Esophagus muscularis mucosa (tissue), 4 donors: ENCODE measurements at regions not wholly inside any gene's neighbourhood (a gene's known extent, or its start where the extent isn't known, plus 50 kb on each side); places are given as distances from the start of the nearest gene placed in this dataset.

Experiments used
- DNase-seq: peaks from one replicate; pipeline ENCODE4 v3.0.0-alpha.2; 2017; ENCODE audit errors: extremely low spot score
- H3K27ac ChIP-seq, 4 donors: fragments of 200-600 bp; sonication (generic); replicated peaks in 1 of 4; 1 replicate in 3 of 4; 2 replicates in 1 of 4; pipeline ENCODE4 v1.5.1; 2016 to 2019; ENCODE audit warnings: mild to moderate bottlenecking in 1 of 4
- H3K27me3 ChIP-seq, 4 donors: fragments of 200-600 bp; sonication (generic); one replicate each; pipeline versions ENCODE4 v1.5.1 to v1.6.0; 2016 to 2019
- H3K36me3 ChIP-seq, 4 donors: fragments of 200-600 bp; sonication (generic); one replicate each; pipeline ENCODE4 v1.5.1; 2016 to 2019
- H3K4me1 ChIP-seq, 4 donors: fragments of 200-600 bp; sonication (generic); one replicate each; pipeline ENCODE4 v1.5.1; 2016 to 2019
- H3K4me3 ChIP-seq, 4 donors: fragments of 200-600 bp; sonication (generic); 1 replicate in 2 of 4; 2 replicates in 2 of 4; pipeline ENCODE4 v1.5.1; 2016 to 2019; ENCODE audit warnings: mild to moderate bottlenecking in 4 of 4, moderate library complexity in 1 of 4
- H3K9me3 ChIP-seq, 4 donors: fragments of 200-600 bp; sonication (generic); 1 replicate in 3 of 4; 2 replicates in 1 of 4; pipeline ENCODE4 v1.5.1; 2016 to 2019
- CTCF ChIP-seq, 3 experiments: fragments of 200-600 bp in 2 of 3; fragments of 450-650 bp in 1 of 3; sonication (generic) in 2 of 3; IDR thresholded peaks; one replicate each; pipeline ENCODE4 v1.5.1; 2017 to 2019; ENCODE audit warnings: antibody characterized with exemption in 3 of 3, mild to moderate bottlenecking in 2 of 3, moderate library complexity in 1 of 3
- EP300 ChIP-seq: sonication (generic); formaldehyde crosslinking; IDR thresholded peaks from one replicate; pipeline ENCODE4 v1.6.1; 2017; ENCODE audit warnings: antibody characterized with exemption
- POLR2A ChIP-seq: fragments of 450-650 bp; IDR thresholded peaks from one replicate; pipeline ENCODE4 v1.6.1; 2017; ENCODE audit warnings: antibody characterized with exemption, moderate library complexity, mild to moderate bottlenecking, low read depth
- POLR2AphosphoS5 ChIP-seq, 2 donors: sonication (generic); formaldehyde crosslinking; IDR thresholded peaks; one replicate each; pipeline ENCODE4 v1.6.1; 2017; ENCODE audit warnings: antibody characterized with exemption in 2 of 2
- WGBS: methylation state at CpG from one replicate; pipeline ENCODE4 v1.1.5; 2018; 5-methylcytosine and 5-hydroxymethylcytosine counted together
- intact Hi-C: fragments of 100-400 bp; cut with DNase I; formaldehyde crosslinking; loops from one replicate; pipeline ENCODE4 v1.15.1; 2023

- TF ChIP-seq POLR2A = no peak
- TF ChIP-seq EP300 = no peak
- TF ChIP-seq CTCF (IDR thresholded peaks at IDR 0.05) = no peak
- TF ChIP-seq POLR2AphosphoS5 (IDR thresholded peaks at IDR 0.05) = no peak
- H3K27me3 ChIP-seq = no peaks in the 10 kb centered on the region
- peaks cover 0 to 19% (median 15%) of the 10 kb centered on the region in 4 donors for H3K9me3 ChIP-seq
- H3K4me3 ChIP-seq = no peak overlapping the region
- no peaks in the 10 kb centered on the region for H3K36me3 ChIP-seq
- intact Hi-C loops = no loop called here
- no peaks in the 10 kb centered on the region for H3K4me1 ChIP-seq
- no peak for DNase-seq
- H3K27ac ChIP-seq = no peak overlapping the region
- WGBS = 82% methylated on average over 2 of the region's 2 CpGs
Observed at GRCh38 chr10:8246548-8246947, 192.1 kb downstream of the GATA3 start.

- WGBS = 94% methylated on average over 2 of the region's 2 CpGs
- no peak for TF ChIP-seq POLR2A
- TF ChIP-seq CTCF (IDR thresholded peaks at IDR 0.05) = no peak
- no peak for TF ChIP-seq EP300
- no peak for DNase-seq
- intact Hi-C loops = no loop called here
- Histone ChIP-seq H3K9me3 (peaks cover 0 to 19% (median 15%) of the 10 kb centered on the region in 4 donors), H3K4me3 (no peak overlapping the region), H3K27me3 (no peaks in the 10 kb centered on the region), H3K4me1 (no peaks in the 10 kb centered on the region), H3K36me3 (no peaks in the 10 kb centered on the region), H3K27ac (no peak overlapping the region)
Observed at GRCh38 chr10:8247191-8247590, 192.7 kb downstream of the GATA3 start.

GRCh38 chr10:8248868-8249267, 194.4 kb downstream of the GATA3 start:
- WGBS = 70% methylated on average over 2 of the region's 2 CpGs
- H3K4me3 ChIP-seq = no peak overlapping the region
- no peak for TF ChIP-seq POLR2AphosphoS5 (IDR thresholded peaks at IDR 0.05)
- H3K27me3 ChIP-seq = no peaks in the 10 kb centered on the region
- no peaks in the 10 kb centered on the region for H3K36me3 ChIP-seq
- H3K9me3 ChIP-seq = peaks cover 0 to 19% (median 15%) of the 10 kb centered on the region in 4 donors
- H3K4me1 ChIP-seq = no peaks in the 10 kb centered on the region
- H3K27ac ChIP-seq = no peak overlapping the region
- DNase-seq = no peak
- intact Hi-C loops = no loop called here

GRCh38 chr10:8254350-8254749, 199.9 kb downstream of the GATA3 start:
- peaks cover 0 to 3% (median 0%) of the 10 kb centered on the region in 4 donors for H3K27me3 ChIP-seq
- no peak overlapping the region for H3K4me3 ChIP-seq
- H3K36me3 ChIP-seq = no peaks in the 10 kb centered on the region
- no peak overlapping the region for H3K27ac ChIP-seq
- no peaks in the 10 kb centered on the region for H3K4me1 ChIP-seq
- 59% methylated on average over 1 of the region's 1 CpG for WGBS
- no peak for DNase-seq
- TF ChIP-seq CTCF (IDR thresholded peaks at IDR 0.05) = no peak
- no peak for TF ChIP-seq POLR2A
- no peak for TF ChIP-seq EP300
- TF ChIP-seq POLR2AphosphoS5 (IDR thresholded peaks at IDR 0.05) = no peak
- H3K9me3 ChIP-seq = peaks cover 0 to 6% (median 2%) of the 10 kb centered on the region in 4 donors
- intact Hi-C loops = no loop called here

- H3K4me1 ChIP-seq = no peaks in the 10 kb centered on the region
- WGBS = 66% methylated on average over 1 of the region's 1 CpG
- no peak for DNase-seq
- no peak overlapping the region for H3K4me3 ChIP-seq
- no peaks in the 10 kb centered on the region for H3K36me3 ChIP-seq
- intact Hi-C loops = no loop called here
- H3K27ac ChIP-seq = no peak overlapping the region
- peaks cover 0 to 3% (median 0%) of the 10 kb centered on the region in 4 donors for H3K27me3 ChIP-seq
- TF ChIP-seq POLR2A = no peak
- H3K9me3 ChIP-seq = peaks cover 0 to 3% (median 0%) of the 10 kb centered on the region in 4 donors
Observed at GRCh38 chr10:8255301-8255700, 200.8 kb downstream of the GATA3 start.

- intact Hi-C loops = no loop called here
- Histone ChIP-seq H3K9me3 (peaks cover 0 to 3% (median 0%) of the 10 kb centered on the region in 4 donors), H3K4me3 (no peak overlapping the region), H3K27me3 (peaks cover 0 to 18% (median 0%) of the 10 kb centered on the region in 4 donors), H3K4me1 (no peaks in the 10 kb centered on the region), H3K27ac (no peak overlapping the region), H3K36me3 (no peaks in the 10 kb centered on the region)
- no peak for DNase-seq
- TF ChIP-seq POLR2AphosphoS5 (IDR thresholded peaks at IDR 0.05) = no peak
- TF ChIP-seq CTCF (IDR thresholded peaks at IDR 0.05) = no peak
- no peak for TF ChIP-seq POLR2A
- no peak for TF ChIP-seq EP300
- 92% methylated on average over 16 of the region's 16 CpGs for WGBS
Observed at GRCh38 chr10:8260645-8261044, 206.2 kb downstream of the GATA3 start.
